OCI-LY3 (cell line): ENCODE measurements at regions not wholly inside any gene's neighbourhood (a gene's known extent, or its start where the extent isn't known, plus 50 kb on each side); places are given as distances from the start of the nearest gene placed in this dataset.

Experiments
- H2AFZ ChIP-seq: fragments of 200-600, 300-600 bp; shearing (Covaris generic); 2 replicates; pipeline ENCODE4 v1.6.0; 2014; ENCODE audit warnings: antibody characterized with exemption, low read depth, low read length
- H3K27ac ChIP-seq: fragments of 200-600, 300-600 bp; sonication (generic); 2 replicates; pipeline ENCODE4 v1.5.1; 2014; ENCODE audit warnings: mild to moderate bottlenecking, low read length, moderate library complexity, mixed read lengths
- H3K27me3 ChIP-seq: fragments of 200-600, 300-600 bp; sonication (generic); 2 replicates; pipeline ENCODE4 v1.6.1; 2014; ENCODE audit warnings: low read depth, low read length, mixed read lengths
- H3K36me3 ChIP-seq: fragments of 200-600, 300-600 bp; sonication (generic); replicated peaks from 2 replicates; pipeline ENCODE3; 2014; ENCODE audit warnings: low read depth, low read length, mixed read lengths
- H3K4me1 ChIP-seq: fragments of 300-600, 200-600 bp; sonication (generic); 2 replicates; pipeline ENCODE4 v1.6.1; 2014; ENCODE audit warnings: low read length, mixed read lengths
- H3K4me2 ChIP-seq: fragments of 200-600, 300-600 bp; sonication (generic); 2 replicates; pipeline ENCODE4 v1.6.1; 2014; ENCODE audit warnings: low read length, mixed read lengths
- H3K4me3 ChIP-seq: fragments of 300-600, 200-600 bp; sonication (generic); 2 replicates; pipeline ENCODE4 v1.5.1; 2014; ENCODE audit warnings: antibody characterized with exemption, mild to moderate bottlenecking, low read length, moderate library complexity
- H3K79me2 ChIP-seq: fragments of 300-600, 200-600 bp; shearing (Covaris generic); 2 replicates; pipeline ENCODE4 v1.6.1; 2014; ENCODE audit warnings: mild to moderate bottlenecking, low read length, mixed read lengths
- H3K9ac ChIP-seq: fragments of 300-600, 200-600 bp; shearing (Covaris generic); 2 replicates; pipeline ENCODE4 v1.6.0; 2014; ENCODE audit warnings: mild to moderate bottlenecking, low read length, moderate library complexity
- H3K9me3 ChIP-seq: fragments of 200-600, 300-600 bp; shearing (Covaris generic); 2 replicates; pipeline ENCODE4 v1.6.1; 2014; ENCODE audit warnings: low read length, mixed read lengths; ENCODE audit not compliant: insufficient read depth
- H4K20me1 ChIP-seq: fragments of 200-600, 300-600 bp; sonication (generic); 2 replicates; pipeline ENCODE4 v1.6.1; 2016; ENCODE audit warnings: low read length, mixed read lengths; ENCODE audit not compliant: insufficient read depth
- CTCF ChIP-seq: fragments of 200-600, 300-600 bp; sonication (generic); IDR thresholded peaks from 2 replicates; pipeline ENCODE4 v1.5.1; 2014; ENCODE audit warnings: antibody characterized with exemption, low read length, low read depth
- EZH2phosphoT487 ChIP-seq: fragments of 200-600 bp; shearing (Covaris generic); IDR thresholded peaks from 2 replicates; pipeline ENCODE4 v1.6.1; 2018; ENCODE audit warnings: antibody characterized with exemption, mixed run types, low read depth

GRCh38 chr6:40901322-40902055 lies 137.5 kb downstream of the UNC5CL start:
- Histone ChIP-seq H3K4me1 (no peaks in the 10 kb centered on the region), H3K79me2 (no peaks in the 10 kb centered on the region), H3K4me3 (no peak overlapping the region), H3K36me3 (no peaks in the 10 kb centered on the region), H4K20me1 (no peaks in the 10 kb centered on the region), H3K27ac (no peak overlapping the region), H3K9ac (no peak overlapping the region), H3K4me2 (no peak overlapping the region), H3K9me3 (no peaks in the 10 kb centered on the region), H3K27me3 (peaks cover 38% of the 10 kb centered on the region), H2AFZ (no peak overlapping the region)
- TF ChIP-seq CTCF: no peak
- TF ChIP-seq EZH2phosphoT487: no peak

DNA sequence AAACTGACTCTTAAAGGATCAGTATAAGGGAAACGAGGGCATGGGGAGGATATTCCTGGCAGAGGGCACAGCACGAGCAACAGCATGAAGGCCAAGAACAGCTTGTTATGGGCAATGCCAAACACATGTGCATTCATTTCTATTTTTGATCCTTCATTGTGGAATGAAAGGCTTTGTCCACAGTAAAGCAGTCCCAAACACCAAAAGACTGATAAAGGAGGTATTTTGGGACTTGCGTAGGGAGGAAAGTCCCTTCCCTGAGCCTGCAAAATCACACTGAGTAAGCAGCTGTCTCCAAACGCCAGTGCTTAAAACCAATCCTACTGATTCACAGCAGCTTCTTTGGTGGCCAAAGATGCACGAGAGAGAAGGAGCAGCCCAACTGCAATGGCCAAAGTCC lies 138.2 kb downstream of the UNC5CL start:
- H3K79me2 ChIP-seq: no peaks in the 10 kb centered on the region
- H2AFZ ChIP-seq: no peak overlapping the region
- H3K27ac ChIP-seq: no peak overlapping the region
- peaks cover 34% of the 10 kb centered on the region for H3K27me3 ChIP-seq
- H3K4me2 ChIP-seq: no peak overlapping the region
- H3K36me3 ChIP-seq: no peaks in the 10 kb centered on the region
- H3K9ac ChIP-seq: no peak overlapping the region
- H4K20me1 ChIP-seq: no peaks in the 10 kb centered on the region
- no peak for TF ChIP-seq CTCF
- no peak for TF ChIP-seq EZH2phosphoT487
- H3K4me1 ChIP-seq: no peaks in the 10 kb centered on the region
- no peak overlapping the region for H3K4me3 ChIP-seq
- no peaks in the 10 kb centered on the region for H3K9me3 ChIP-seq

- Histone ChIP-seq H3K79me2 (no peaks in the 10 kb centered on the region), H3K4me2 (no peak overlapping the region), H3K4me1 (no peaks in the 10 kb centered on the region), H3K9me3 (no peaks in the 10 kb centered on the region), H3K36me3 (no peaks in the 10 kb centered on the region), H3K4me3 (no peak overlapping the region), H2AFZ (no peak overlapping the region), H3K9ac (no peak overlapping the region), H4K20me1 (no peaks in the 10 kb centered on the region), H3K27ac (no peak overlapping the region), H3K27me3 (peaks cover 34% of the 10 kb centered on the region)
- no peak for TF ChIP-seq EZH2phosphoT487
- TF ChIP-seq CTCF: no peak
These were observed 139.3 kb downstream of the UNC5CL start for GRCh38 chr6:40899684-40900155.

DNA sequence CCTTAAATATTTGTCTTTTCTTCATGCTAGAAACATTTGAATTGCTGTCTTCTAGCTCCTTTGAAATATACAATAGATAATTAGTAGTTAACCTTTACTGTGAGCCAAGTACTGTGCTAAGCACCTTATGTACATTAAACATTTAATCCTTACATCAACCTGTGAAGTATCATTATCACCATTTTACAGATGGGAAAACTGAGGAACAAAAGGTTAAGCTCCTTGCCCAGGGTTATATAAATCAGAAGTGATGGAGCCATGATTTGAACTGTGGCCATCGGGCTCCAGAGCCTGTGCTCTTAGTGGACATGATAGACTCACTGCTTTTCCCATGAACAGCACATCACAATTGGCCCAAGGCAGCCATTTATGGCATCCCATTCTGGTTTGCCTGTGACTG lies 140.9 kb downstream of the UNC5CL start:
- no peak for TF ChIP-seq CTCF
- no peak for TF ChIP-seq EZH2phosphoT487
- no peaks in the 10 kb centered on the region for H3K4me1 ChIP-seq
- H3K27ac ChIP-seq: no peak overlapping the region
- no peak overlapping the region for H3K4me3 ChIP-seq
- H2AFZ ChIP-seq: no peak overlapping the region
- no peaks in the 10 kb centered on the region for H3K36me3 ChIP-seq
- no peak overlapping the region for H3K4me2 ChIP-seq
- peaks cover 24% of the 10 kb centered on the region for H3K27me3 ChIP-seq
- H4K20me1 ChIP-seq: no peaks in the 10 kb centered on the region
- H3K9me3 ChIP-seq: no peaks in the 10 kb centered on the region
- no peaks in the 10 kb centered on the region for H3K79me2 ChIP-seq
- H3K9ac ChIP-seq: no peak overlapping the region
